Activated CD4-positive, alpha-beta memory T cell treated with anti-CD3 and anti-CD28 coated beads, Interleukin-2, amount 10 ng/mL, durations not matched to agents 7 days and 5 days (primary cell): ENCODE measurements at regions not wholly inside any gene's neighbourhood (a gene's known extent, or its start where the extent isn't known, plus 50 kb on each side); places are given as distances from the start of the nearest gene placed in this dataset.
"Not testable (repeated sequence)": the region's sequence is repeated elsewhere in the genome, so short reads cannot be mapped to it uniquely, and the experiment has no call there.

Experiments used
- CTCF ChIA-PET: fragments of 350-600 bp; sonication (Branson Sonifier 250); formaldehyde crosslinking; loops from one replicate; lab custom pipeline; 2021; ENCODE audit warnings: antibody characterized with exemption, inconsistent platforms; lab: Charles Lee
- POLR2A ChIA-PET: fragments of 350-600 bp; sonication (Branson Sonifier 250); formaldehyde crosslinking; loops from one replicate; lab custom pipeline; 2021; ENCODE audit warnings: antibody characterized with exemption; lab: Charles Lee
- DNase-seq: peaks from one replicate; pipeline ENCODE4 v3.0.0-alpha.2; 2020
- H3K27ac Mint-ChIP-seq: one replicate; pipeline ENCODE4 v1.8.0; 2021; ENCODE audit warnings: mild to moderate bottlenecking, mixed read lengths
- H3K27me3 Mint-ChIP-seq: one replicate; pipeline ENCODE4 v1.8.0; 2021; ENCODE audit warnings: mixed read lengths
- H3K36me3 Mint-ChIP-seq: one replicate; pipeline ENCODE4 v1.8.0; 2021; ENCODE audit warnings: low read depth, mixed read lengths
- H3K4me1 Mint-ChIP-seq: one replicate; pipeline ENCODE4 v1.8.0; 2021; ENCODE audit warnings: mixed read lengths
- H3K4me3 Mint-ChIP-seq: one replicate; pipeline ENCODE4 v1.8.0; 2021; ENCODE audit warnings: mild to moderate bottlenecking, mixed read lengths
- H3K9me3 Mint-ChIP-seq: one replicate; pipeline ENCODE4 v1.8.0; 2021; ENCODE audit warnings: mixed read lengths

- ChIA-PET CTCF (no interaction called here), POLR2A (no interaction called here)
- no peak overlapping the region for H3K4me3 Mint-ChIP-seq
- H3K27me3 Mint-ChIP-seq, result no peaks in the 10 kb centered on the region
- H3K36me3 Mint-ChIP-seq, result no peaks in the 10 kb centered on the region
- H3K27ac Mint-ChIP-seq, result no peak overlapping the region
- peaks cover 3% of the 10 kb centered on the region for H3K9me3 Mint-ChIP-seq
- no peaks in the 10 kb centered on the region for H3K4me1 Mint-ChIP-seq
- DNase-seq, result no peak
These were observed 54.1 kb downstream of the FOXG1 start for GRCh38 chr14:28820677-28821076.

- Mint-ChIP-seq H3K4me1 (no peaks in the 10 kb centered on the region), H3K27me3 (no peaks in the 10 kb centered on the region), H3K36me3 (no peaks in the 10 kb centered on the region), H3K4me3 (no peak overlapping the region), H3K27ac (no peak overlapping the region), H3K9me3 (peaks cover 3% of the 10 kb centered on the region)
- POLR2A ChIA-PET, result no interaction called here
- CTCF ChIA-PET, result no interaction called here
- no peak for DNase-seq
These were observed 55.4 kb downstream of the FOXG1 start for GRCh38 chr14:28821993-28822392.

- ChIA-PET CTCF (no interaction called here), POLR2A (no interaction called here)
- Mint-ChIP-seq H3K27me3 (no peaks in the 10 kb centered on the region), H3K36me3 (no peaks in the 10 kb centered on the region), H3K4me1 (no peaks in the 10 kb centered on the region), H3K27ac (no peak overlapping the region), H3K9me3 (peaks cover 3% of the 10 kb centered on the region), H3K4me3 (no peak overlapping the region)
- DNase-seq, result no peak
These were observed 56.7 kb downstream of the FOXG1 start for GRCh38 chr14:28823245-28823644.

GRCh38 chr14:28830115-28830534, 63.5 kb downstream of the FOXG1 start:
- Mint-ChIP-seq H3K4me1 (no peaks in the 10 kb centered on the region), H3K4me3 (no peak overlapping the region), H3K9me3 (peaks cover 5% of the 10 kb centered on the region), H3K27me3 (no peaks in the 10 kb centered on the region), H3K36me3 (no peaks in the 10 kb centered on the region), H3K27ac (no peak overlapping the region)
- CTCF ChIA-PET, result no interaction called here
- POLR2A ChIA-PET, result no interaction called here
- DNase-seq, result no peak

- no peak for DNase-seq
- Mint-ChIP-seq H3K4me1 (no peaks in the 10 kb centered on the region), H3K27ac (no peak overlapping the region), H3K4me3 (no peak overlapping the region), H3K36me3 (no peaks in the 10 kb centered on the region), H3K9me3 (peaks cover 5% of the 10 kb centered on the region), H3K27me3 (no peaks in the 10 kb centered on the region)
- POLR2A ChIA-PET, result no interaction called here
- CTCF ChIA-PET, result no interaction called here
These were observed 64.5 kb downstream of the FOXG1 start for GRCh38 chr14:28831126-28831525.

- H3K4me3 Mint-ChIP-seq, H3K4me1 Mint-ChIP-seq, CTCF ChIA-PET, DNase-seq, H3K27ac Mint-ChIP-seq, H3K27me3 Mint-ChIP-seq, POLR2A ChIA-PET, H3K36me3 Mint-ChIP-seq: not testable (repeated sequence)
- peaks cover 29% of the 10 kb centered on the region for H3K9me3 Mint-ChIP-seq
These were observed 76.0 kb downstream of the FOXG1 start for GRCh38 chr14:28842569-28842968.

GRCh38 chr14:28867571-28867970, 101.0 kb downstream of the FOXG1 start:
- H3K4me3 Mint-ChIP-seq, result no peak overlapping the region
- POLR2A ChIA-PET, result no interaction called here
- H3K27ac Mint-ChIP-seq, result no peak overlapping the region
- no peaks in the 10 kb centered on the region for H3K4me1 Mint-ChIP-seq
- H3K9me3 Mint-ChIP-seq, result peaks cover 13% of the 10 kb centered on the region
- no peak for DNase-seq
- H3K36me3 Mint-ChIP-seq, result no peaks in the 10 kb centered on the region
- CTCF ChIA-PET, result no interaction called here
- no peaks in the 10 kb centered on the region for H3K27me3 Mint-ChIP-seq

GRCh38 chr14:28870033-28870564, 103.5 kb downstream of the FOXG1 start:
- no peaks in the 10 kb centered on the region for H3K27me3 Mint-ChIP-seq
- peaks cover 10% of the 10 kb centered on the region for H3K9me3 Mint-ChIP-seq
- H3K4me3 Mint-ChIP-seq, result no peak overlapping the region
- DNase-seq, result no peak
- no peaks in the 10 kb centered on the region for H3K36me3 Mint-ChIP-seq
- H3K27ac Mint-ChIP-seq, result no peak overlapping the region
- ChIA-PET CTCF (no interaction called here), POLR2A (no interaction called here)
- no peaks in the 10 kb centered on the region for H3K4me1 Mint-ChIP-seq

- Mint-ChIP-seq H3K4me3 (no peak overlapping the region), H3K4me1 (no peaks in the 10 kb centered on the region), H3K36me3 (no peaks in the 10 kb centered on the region), H3K9me3 (no peaks in the 10 kb centered on the region), H3K27ac (no peak overlapping the region), H3K27me3 (no peaks in the 10 kb centered on the region)
- ChIA-PET POLR2A (no interaction called here), CTCF (no interaction called here)
- no peak for DNase-seq
These were observed 109.5 kb downstream of the FOXG1 start for GRCh38 chr14:28875934-28876571.

GRCh38 chr14:28876572-28876945, 110.0 kb downstream of the FOXG1 start:
- Mint-ChIP-seq H3K27me3 (no peaks in the 10 kb centered on the region), H3K27ac (no peak overlapping the region), H3K4me3 (no peak overlapping the region), H3K4me1 (no peaks in the 10 kb centered on the region), H3K36me3 (no peaks in the 10 kb centered on the region), H3K9me3 (no peaks in the 10 kb centered on the region)
- ChIA-PET POLR2A (no interaction called here), CTCF (no interaction called here)
- no peak for DNase-seq

- Mint-ChIP-seq H3K27me3 (no peaks in the 10 kb centered on the region), H3K4me1 (no peaks in the 10 kb centered on the region), H3K27ac (no peak overlapping the region), H3K4me3 (no peak overlapping the region), H3K36me3 (no peaks in the 10 kb centered on the region), H3K9me3 (no peaks in the 10 kb centered on the region)
- ChIA-PET CTCF (no interaction called here), POLR2A (no interaction called here)
- no peak for DNase-seq
These were observed 111.3 kb downstream of the FOXG1 start for GRCh38 chr14:28877923-28878322.

- Mint-ChIP-seq H3K9me3 (no peaks in the 10 kb centered on the region), H3K4me1 (no peaks in the 10 kb centered on the region)
- CTCF ChIA-PET, result no interaction called here
These were observed 113.0 kb downstream of the FOXG1 start for GRCh38 chr14:28879573-28879996.

GRCh38 chr14:28886940-28887339, 120.4 kb downstream of the FOXG1 start:
- Mint-ChIP-seq H3K36me3 (no peaks in the 10 kb centered on the region), H3K9me3 (peaks cover 17% of the 10 kb centered on the region), H3K4me3 (no peak overlapping the region), H3K27ac (no peak overlapping the region), H3K4me1 (no peaks in the 10 kb centered on the region), H3K27me3 (no peaks in the 10 kb centered on the region)
- POLR2A ChIA-PET, result no interaction called here
- DNase-seq, result no peak
- CTCF ChIA-PET, result no interaction called here

More at GRCh38 chr14:28879573-28879996, 113.0 kb downstream of the FOXG1 start:
- POLR2A ChIA-PET, result no interaction called here
- Mint-ChIP-seq H3K27ac (no peak overlapping the region), H3K4me3 (no peak overlapping the region), H3K36me3 (no peaks in the 10 kb centered on the region), H3K27me3 (no peaks in the 10 kb centered on the region)
- no peak for DNase-seq

- H3K4me1 Mint-ChIP-seq, result no peaks in the 10 kb centered on the region
- H3K27me3 Mint-ChIP-seq, result no peaks in the 10 kb centered on the region
- DNase-seq, result no peak
- H3K36me3 Mint-ChIP-seq, result no peaks in the 10 kb centered on the region
- no peak overlapping the region for H3K4me3 Mint-ChIP-seq
- POLR2A ChIA-PET, result no interaction called here
- no peaks in the 10 kb centered on the region for H3K9me3 Mint-ChIP-seq
- CTCF ChIA-PET, result no interaction called here
- H3K27ac Mint-ChIP-seq, result no peak overlapping the region
These were observed 128.8 kb downstream of the FOXG1 start for GRCh38 chr14:28895389-28895788.
